ENCODE measurements at regions not wholly inside any gene's neighbourhood (a gene's known extent, or its start where the extent isn't known, plus 50 kb on each side); places are given as distances from the start of the nearest gene placed in this dataset.

GRCh38 chr5:62043289-62044280 is 262.4 kb upstream of the KIF2A start:
- TF ChIP-seq, protein P1, sequence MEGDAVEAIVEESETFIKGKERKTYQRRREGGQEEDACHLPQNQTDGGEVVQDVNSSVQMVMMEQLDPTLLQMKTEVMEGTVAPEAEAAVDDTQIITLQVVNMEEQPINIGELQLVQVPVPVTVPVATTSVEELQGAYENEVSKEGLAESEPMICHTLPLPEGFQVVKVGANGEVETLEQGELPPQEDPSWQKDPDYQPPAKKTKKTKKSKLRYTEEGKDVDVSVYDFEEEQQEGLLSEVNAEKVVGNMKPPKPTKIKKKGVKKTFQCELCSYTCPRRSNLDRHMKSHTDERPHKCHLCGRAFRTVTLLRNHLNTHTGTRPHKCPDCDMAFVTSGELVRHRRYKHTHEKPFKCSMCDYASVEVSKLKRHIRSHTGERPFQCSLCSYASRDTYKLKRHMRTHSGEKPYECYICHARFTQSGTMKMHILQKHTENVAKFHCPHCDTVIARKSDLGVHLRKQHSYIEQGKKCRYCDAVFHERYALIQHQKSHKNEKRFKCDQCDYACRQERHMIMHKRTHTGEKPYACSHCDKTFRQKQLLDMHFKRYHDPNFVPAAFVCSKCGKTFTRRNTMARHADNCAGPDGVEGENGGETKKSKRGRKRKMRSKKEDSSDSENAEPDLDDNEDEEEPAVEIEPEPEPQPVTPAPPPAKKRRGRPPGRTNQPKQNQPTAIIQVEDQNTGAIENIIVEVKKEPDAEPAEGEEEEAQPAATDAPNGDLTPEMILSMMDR (IDR thresholded peaks at IDR 0.05 in 4 of 5, conservative IDR thresholded peaks at IDR 0.05 in 1 of 5): no peak
- no peak for TF ChIP-seq POLR2A (IDR thresholded peaks at IDR 0.05)

Measured in gastrocnemius medialis (tissue), 4 donors.